GM12891 (cell line): ENCODE measurements at regions not wholly inside any gene's neighbourhood (a gene's known extent, or its start where the extent isn't known, plus 50 kb on each side); places are given as distances from the start of the nearest gene placed in this dataset.

ENCODE experiments used
- POLR2A ChIP-seq: IDR thresholded peaks from 2 replicates; pipeline ENCODE4 v1.6.1; 2011; ENCODE audit warnings: low read depth, low read length, control low read depth
- POLR2AphosphoS5 ChIP-seq: IDR thresholded peaks from 2 replicates; pipeline ENCODE4 v1.6.1; 2011; ENCODE audit warnings: low read depth, low read length, control low read depth
- TAF1 ChIP-seq: IDR thresholded peaks from 2 replicates; pipeline ENCODE4 v1.6.1; 2011; ENCODE audit warnings: low read depth, low read length, control low read depth

- TF ChIP-seq POLR2AphosphoS5 (no peak), TAF1 (no peak), POLR2A (no peak)
These were observed 55.2 kb downstream of the MAGEC2 start for GRCh38 chrX:142149919-142150318.
